ENCODE measurements at regions not wholly inside any gene's neighbourhood (a gene's known extent, or its start where the extent isn't known, plus 50 kb on each side); places are given as distances from the start of the nearest gene placed in this dataset.

DNA sequence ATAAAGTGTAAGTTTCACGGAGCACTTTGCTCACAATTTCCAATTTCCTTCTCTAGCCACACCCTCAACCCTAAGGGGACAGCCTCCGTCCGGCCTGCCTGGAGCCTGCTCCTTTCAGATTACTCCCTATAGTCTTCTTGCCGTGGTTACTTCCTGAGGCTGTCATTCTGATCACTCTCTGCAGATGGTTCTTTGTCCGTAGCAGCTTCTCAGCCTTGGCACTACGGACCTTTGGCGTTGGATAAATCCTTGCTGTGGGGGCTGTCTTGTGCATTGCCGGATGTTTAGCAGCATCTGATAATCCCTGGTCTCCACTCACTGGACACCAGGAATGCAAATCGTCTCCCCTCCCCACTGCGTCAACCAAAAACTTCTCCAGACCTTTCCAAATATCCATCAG lies 447.5 kb upstream of the KIRREL3 start:
- Mint-ChIP-seq H3K27ac (ENCODE audit: unreplicated experiment) (no peak overlapping the region), H3K27me3 (ENCODE audit: low read depth) (no peaks in the 10 kb centered on the region), H3K36me3 (ENCODE audit: low read depth) (no peaks in the 10 kb centered on the region), H3K9me3 (peaks cover 6% of the 10 kb centered on the region), H3K4me1 (no peaks in the 10 kb centered on the region), H3K4me3 (no peak overlapping the region)
- DNase-seq (ENCODE audit: low read depth, low spot score): no peak
- TF ChIP-seq CTCF (conservative IDR thresholded peaks at IDR 0.05): no peak

- Mint-ChIP-seq H3K4me1 (no peaks in the 10 kb centered on the region), H3K36me3 (ENCODE audit: low read depth) (no peaks in the 10 kb centered on the region), H3K27ac (ENCODE audit: unreplicated experiment) (no peak overlapping the region), H3K27me3 (ENCODE audit: low read depth) (no peaks in the 10 kb centered on the region), H3K4me3 (no peak overlapping the region), H3K9me3 (peaks cover 6% of the 10 kb centered on the region)
- no peak for DNase-seq (ENCODE audit: low read depth, low spot score)
- no peak for TF ChIP-seq CTCF (conservative IDR thresholded peaks at IDR 0.05)
These were observed 444.9 kb upstream of the KIRREL3 start for GRCh38 chr11:127445476-127445875.

DNA sequence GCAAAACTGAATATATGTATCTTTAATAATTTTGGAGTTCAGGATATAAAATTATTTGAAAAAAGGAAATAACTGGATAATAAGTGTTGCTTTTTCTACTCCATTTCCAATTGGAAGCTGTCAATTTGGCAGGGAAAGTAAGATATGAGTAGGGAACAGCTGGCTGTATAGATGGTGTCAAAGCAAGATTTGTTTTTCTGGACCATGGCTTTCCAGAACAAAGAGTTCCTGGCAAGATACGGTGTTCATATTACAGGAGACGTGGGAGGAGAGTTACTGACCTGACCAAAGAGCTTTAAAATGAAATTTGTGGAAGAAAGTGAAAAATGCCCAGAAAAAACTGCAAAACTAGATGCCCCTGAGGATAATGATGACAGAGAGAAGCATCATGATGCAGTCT lies 442.7 kb upstream of the KIRREL3 start:
- Mint-ChIP-seq H3K4me1 (no peaks in the 10 kb centered on the region), H3K4me3 (no peak overlapping the region), H3K9me3 (peaks cover 2% of the 10 kb centered on the region), H3K27me3 (ENCODE audit: low read depth) (no peaks in the 10 kb centered on the region), H3K36me3 (ENCODE audit: low read depth) (no peaks in the 10 kb centered on the region), H3K27ac (ENCODE audit: unreplicated experiment) (no peak overlapping the region)
- TF ChIP-seq CTCF (conservative IDR thresholded peaks at IDR 0.05): no peak
- DNase-seq (ENCODE audit: low read depth, low spot score): no peak

DNA sequence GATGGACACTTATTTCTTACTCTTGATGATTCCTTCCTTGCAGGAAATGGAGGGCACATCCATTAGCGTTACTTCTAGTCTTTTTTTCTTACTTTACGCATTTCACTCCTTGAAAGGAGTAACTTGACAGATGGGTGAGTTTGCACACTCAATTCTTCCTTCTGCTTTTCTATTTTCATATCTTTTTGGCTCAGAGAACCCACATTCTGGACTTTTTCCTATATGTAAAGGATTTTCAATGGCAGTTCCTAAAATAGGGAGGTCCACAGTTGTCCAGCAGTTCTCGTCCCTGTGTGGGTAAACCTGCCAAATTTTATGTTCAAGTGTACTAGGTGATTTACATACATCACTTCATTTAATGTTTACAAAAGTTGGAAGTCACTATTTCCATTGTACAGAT lies 440.0 kb upstream of the KIRREL3 start:
- Mint-ChIP-seq H3K27ac (ENCODE audit: unreplicated experiment) (no peak overlapping the region), H3K4me3 (no peak overlapping the region), H3K27me3 (ENCODE audit: low read depth) (no peaks in the 10 kb centered on the region), H3K36me3 (ENCODE audit: low read depth) (no peaks in the 10 kb centered on the region), H3K9me3 (peaks cover 2% of the 10 kb centered on the region), H3K4me1 (no peaks in the 10 kb centered on the region)
- DNase-seq (ENCODE audit: low read depth, low spot score): no peak
- TF ChIP-seq CTCF (conservative IDR thresholded peaks at IDR 0.05): no peak

- Mint-ChIP-seq H3K4me3 (no peak overlapping the region), H3K27me3 (ENCODE audit: low read depth) (no peaks in the 10 kb centered on the region), H3K4me1 (no peaks in the 10 kb centered on the region), H3K36me3 (ENCODE audit: low read depth) (no peaks in the 10 kb centered on the region), H3K27ac (ENCODE audit: unreplicated experiment) (no peak overlapping the region), H3K9me3 (no peaks in the 10 kb centered on the region)
- DNase-seq (ENCODE audit: low read depth, low spot score): no peak
- no peak for TF ChIP-seq CTCF (conservative IDR thresholded peaks at IDR 0.05)
These were observed 424.7 kb upstream of the KIRREL3 start for GRCh38 chr11:127425281-127425680.

- no peak overlapping the region for H3K27ac Mint-ChIP-seq (ENCODE audit: unreplicated experiment)
- H3K36me3 Mint-ChIP-seq (ENCODE audit: low read depth): no peaks in the 10 kb centered on the region
- no peaks in the 10 kb centered on the region for H3K9me3 Mint-ChIP-seq
- no peak overlapping the region for H3K4me3 Mint-ChIP-seq
- H3K4me1 Mint-ChIP-seq: no peaks in the 10 kb centered on the region
- no peak for TF ChIP-seq CTCF (conservative IDR thresholded peaks at IDR 0.05)
- H3K27me3 Mint-ChIP-seq (ENCODE audit: low read depth): no peaks in the 10 kb centered on the region
- DNase-seq (ENCODE audit: low read depth, low spot score): no peak
These were observed 424.1 kb upstream of the KIRREL3 start for GRCh38 chr11:127424661-127425060.

Measured in neural crest cell (in vitro differentiated cells).